Gastrocnemius medialis (tissue), 4 donors: ENCODE measurements at regions not wholly inside any gene's neighbourhood (a gene's known extent, or its start where the extent isn't known, plus 50 kb on each side); places are given as distances from the start of the nearest gene placed in this dataset.

ENCODE experiments used
- ATAC-seq, 2 donors: fragments of 150-250 bp; one replicate each; pipeline ENCODE4 v1.9.1; 2016
- DNase-seq, 2 donors: peaks; one replicate each; pipeline ENCODE4 v3.0.0-alpha.2; 2019
- H3K27ac ChIP-seq, 4 donors: fragments of 200-600 bp; sonication (generic); 1 replicate in 1 of 4; 2 replicates in 3 of 4; pipeline ENCODE4 v1.5.1; 2016 to 2018; ENCODE audit warnings: mild to moderate bottlenecking in 2 of 4, moderate library complexity in 1 of 4
- H3K27me3 ChIP-seq, 3 donors: fragments of 200-600 bp; sonication (generic) in 2 of 3; 1 replicate in 1 of 3; 2 replicates in 2 of 3; pipeline versions ENCODE4 v1.5.1 to v1.6.0; 2016 to 2019; ENCODE audit warnings: mild to moderate bottlenecking in 1 of 3, moderate library complexity in 1 of 3
- H3K36me3 ChIP-seq, 2 donors: fragments of 200-600 bp; sonication (generic) in 1 of 2; one replicate each; pipeline ENCODE4 v1.5.1; 2017 to 2018
- H3K4me1 ChIP-seq, 2 donors: fragments of 200-600 bp; sonication (generic) in 1 of 2; one replicate each; pipeline ENCODE4 v1.5.1; 2016 to 2017; ENCODE audit warnings: mild to moderate bottlenecking in 2 of 2
- H3K4me3 ChIP-seq, 4 donors: fragments of 200-600 bp; sonication (generic) in 3 of 4; 1 replicate in 1 of 4; 2 replicates in 3 of 4; pipeline ENCODE4 v1.5.1; 2016 to 2019; ENCODE audit warnings: mild to moderate bottlenecking in 2 of 4
- H3K9me3 ChIP-seq, 3 donors: fragments of 200-600 bp; sonication (generic) in 2 of 3; 1 replicate in 1 of 3; 2 replicates in 2 of 3; pipeline ENCODE4 v1.5.1; 2016 to 2019
- CTCF ChIP-seq, 5 experiments: fragments of 450-650 bp in 3 of 5; fragments of 200-600 bp in 2 of 5; sonication (generic) in 2 of 5; IDR thresholded peaks in 4 of 5; conservative IDR thresholded peaks in 1 of 5; 1 replicate in 4 of 5; 2 replicates in 1 of 5; pipeline ENCODE4 v1.5.1; 2016 to 2019; ENCODE audit warnings: antibody characterized with exemption in 5 of 5, mild to moderate bottlenecking in 3 of 5, moderate library complexity in 3 of 5
- POLR2A ChIP-seq, 2 donors: fragments of 450-650 bp; IDR thresholded peaks; one replicate each; pipeline ENCODE4 v1.6.1; 2017; ENCODE audit warnings: antibody characterized with exemption in 2 of 2, mild to moderate bottlenecking in 2 of 2, moderate library complexity in 2 of 2
- in situ Hi-C, 4 donors: fragments of 200-750 bp; cut with MboI; loops; one replicate each; pipeline versions ENCODE4 v1.15.0 to v1.8.0; 2017; ENCODE audit warnings: low sequenced_read_pairs in 4 of 4
- intact Hi-C: fragments of 100-400 bp; cut with DNase I; formaldehyde crosslinking; loops from one replicate; pipeline ENCODE4 v1.15.1; 2023; ENCODE audit warnings: low total_unique reads

- intact Hi-C loops (no loop called here), in situ Hi-C loops (no loop called here)
- TF ChIP-seq POLR2A (IDR thresholded peaks at IDR 0.05) (no peak), CTCF (IDR thresholded peaks at IDR 0.05 in 4 of 5, conservative IDR thresholded peaks at IDR 0.05 in 1 of 5) (no peak)
- Histone ChIP-seq H3K27me3 (no peaks in the 10 kb centered on the region), H3K36me3 (no peaks in the 10 kb centered on the region), H3K9me3 (no peaks in the 10 kb centered on the region), H3K27ac (no peak overlapping the region), H3K4me3 (no peak overlapping the region), H3K4me1 (no peaks in the 10 kb centered on the region)
- DNase-seq (no peak), ATAC-seq (no peak)
Observed at GRCh38 chr12:59250766-59251165, 330.5 kb upstream of the LRIG3 start.

GRCh38 chr12:59240048-59240447, 319.7 kb upstream of the LRIG3 start:
- no peak overlapping the region for H3K4me3 ChIP-seq
- intact Hi-C loops = no loop called here
- H3K9me3 ChIP-seq = no peaks in the 10 kb centered on the region
- in situ Hi-C loops = no loop called here
- ATAC-seq = no peak
- DNase-seq = no peak
- H3K27ac ChIP-seq = no peak overlapping the region
- TF ChIP-seq CTCF (IDR thresholded peaks at IDR 0.05 in 4 of 5, conservative IDR thresholded peaks at IDR 0.05 in 1 of 5) (no peak), POLR2A (IDR thresholded peaks at IDR 0.05) (no peak)
- H3K36me3 ChIP-seq = no peaks in the 10 kb centered on the region
- no peaks in the 10 kb centered on the region for H3K27me3 ChIP-seq
- H3K4me1 ChIP-seq = no peaks in the 10 kb centered on the region

GRCh38 chr12:59234391-59234790, 314.1 kb upstream of the LRIG3 start:
- Histone ChIP-seq H3K27ac (no peak overlapping the region), H3K36me3 (no peaks in the 10 kb centered on the region), H3K4me3 (no peak overlapping the region), H3K9me3 (no peaks in the 10 kb centered on the region), H3K27me3 (no peaks in the 10 kb centered on the region), H3K4me1 (no peaks in the 10 kb centered on the region)
- no peak for TF ChIP-seq POLR2A (IDR thresholded peaks at IDR 0.05)
- TF ChIP-seq CTCF (IDR thresholded peaks at IDR 0.05 in 4 of 5, conservative IDR thresholded peaks at IDR 0.05 in 1 of 5) = no peak
- intact Hi-C loops (no loop called here), in situ Hi-C loops (no loop called here)
- no peak for ATAC-seq
- no peak for DNase-seq

GRCh38 chr12:59230334-59230733, 310.0 kb upstream of the LRIG3 start:
- no peak overlapping the region for H3K4me3 ChIP-seq
- intact Hi-C loops (no loop called here), in situ Hi-C loops (no loop called here)
- no peak for ATAC-seq
- DNase-seq = no peak
- H3K27ac ChIP-seq = no peak overlapping the region
- TF ChIP-seq POLR2A (IDR thresholded peaks at IDR 0.05) (no peak), CTCF (IDR thresholded peaks at IDR 0.05 in 4 of 5, conservative IDR thresholded peaks at IDR 0.05 in 1 of 5) (no peak)
- no peaks in the 10 kb centered on the region for H3K27me3 ChIP-seq
- H3K4me1 ChIP-seq = no peaks in the 10 kb centered on the region
- no peaks in the 10 kb centered on the region for H3K36me3 ChIP-seq
- no peaks in the 10 kb centered on the region for H3K9me3 ChIP-seq

GRCh38 chr12:59219148-59219547, 298.8 kb upstream of the LRIG3 start:
- no peaks in the 10 kb centered on the region for H3K9me3 ChIP-seq
- no peak for TF ChIP-seq POLR2A (IDR thresholded peaks at IDR 0.05)
- TF ChIP-seq CTCF (IDR thresholded peaks at IDR 0.05 in 4 of 5, conservative IDR thresholded peaks at IDR 0.05 in 1 of 5) = no peak
- no peaks in the 10 kb centered on the region for H3K36me3 ChIP-seq
- no peaks in the 10 kb centered on the region for H3K27me3 ChIP-seq
- no peaks in the 10 kb centered on the region for H3K4me1 ChIP-seq
- intact Hi-C loops (no loop called here), in situ Hi-C loops (no loop called here)
- no peak overlapping the region for H3K27ac ChIP-seq
- H3K4me3 ChIP-seq = no peak overlapping the region
- ATAC-seq (no peak), DNase-seq (no peak)
